Smooth muscle cell (in vitro differentiated cells): ENCODE measurements at regions not wholly inside any gene's neighbourhood (a gene's known extent, or its start where the extent isn't known, plus 50 kb on each side); places are given as distances from the start of the nearest gene placed in this dataset.
A peak's percentile ranks its signal among the peaks of the same experiment; 100 is the strongest.

ENCODE experiments used
- DNase-seq: peaks from one replicate; lab custom pipeline; 2025; ENCODE audit not compliant: unreplicated experiment; lab: John Stamatoyannopoulos, UW
- H2AFZ ChIP-seq: fragments of 200-600 bp; sonication (generic); 2 replicates; pipeline ENCODE4 v1.6.0; 2016; ENCODE audit warnings: antibody characterized with exemption, low read depth, mild to moderate bottlenecking
- H3F3A ChIP-seq: fragments of 200-600 bp; sonication (generic); 2 replicates; pipeline ENCODE4 v1.6.0; 2017; ENCODE audit warnings: antibody characterized with exemption, low read depth
- H3K27ac ChIP-seq: fragments of 200-600 bp; sonication (generic); 2 replicates; pipeline ENCODE4 v1.5.1; 2016; ENCODE audit warnings: low read depth, mild to moderate bottlenecking
- H3K27me3 ChIP-seq: fragments of 200-600 bp; sonication (generic); 2 replicates; pipeline ENCODE4 v1.6.1; 2016; ENCODE audit warnings: low read depth, mild to moderate bottlenecking
- H3K36me3 ChIP-seq: fragments of 200-600 bp; sonication (generic); 2 replicates; pipeline ENCODE4 v1.5.1; 2016; ENCODE audit warnings: low read depth
- H3K4me1 ChIP-seq: fragments of 200-600 bp; sonication (generic); 2 replicates; pipeline ENCODE4 v1.5.1; 2016; ENCODE audit warnings: low read depth
- H3K4me2 ChIP-seq: fragments of 200-600 bp; sonication (generic); 2 replicates; pipeline ENCODE4 v1.6.0; 2016; ENCODE audit warnings: mild to moderate bottlenecking
- H3K4me3 ChIP-seq: fragments of 200-600 bp; sonication (generic); 2 replicates; pipeline ENCODE4 v1.5.1; 2016; ENCODE audit warnings: mild to moderate bottlenecking
- H3K79me2 ChIP-seq: fragments of 200-600 bp; sonication (generic); 2 replicates; pipeline ENCODE4 v1.6.0; 2016; ENCODE audit warnings: low read depth, mild to moderate bottlenecking
- H3K9ac ChIP-seq: fragments of 200-600 bp; sonication (generic); 2 replicates; pipeline ENCODE4 v1.6.0; 2016; ENCODE audit warnings: low read depth
- H3K9me3 ChIP-seq: fragments of 200-600 bp; sonication (generic); replicated peaks from 2 replicates; pipeline ENCODE4 v1.5.1; 2016; ENCODE audit warnings: low read depth
- H4K20me1 ChIP-seq: fragments of 200-600 bp; sonication (generic); 2 replicates; pipeline ENCODE4 v1.6.0; 2016; ENCODE audit warnings: low read depth
- CTCF ChIP-seq: fragments of 200-600 bp; sonication (generic); IDR thresholded peaks from 2 replicates; pipeline ENCODE4 v1.5.1; 2017; ENCODE audit warnings: borderline replicate concordance, mild to moderate bottlenecking, antibody characterized with exemption; ENCODE audit not compliant: insufficient read depth, poor library complexity, severe bottlenecking
- WGBS: methylation state at CpG from one replicate; pipeline ENCODE4 v1.1.7; 2016; ENCODE audit warnings: low lambda C conversion rate; 5-methylcytosine and 5-hydroxymethylcytosine counted together

GRCh38 chr3:106261915-106262683 is 393.3 kb upstream of the CBLB start:
- Histone ChIP-seq H3K36me3 (no peaks in the 10 kb centered on the region), H3K27me3 (no peaks in the 10 kb centered on the region), H4K20me1 (no peaks in the 10 kb centered on the region), H3K9me3 (no peaks in the 10 kb centered on the region), H3K79me2 (no peaks in the 10 kb centered on the region), H3K4me2 (peak overlapping the region; percentile 14), H3F3A (peaks cover 3% of the 10 kb centered on the region), H3K4me1 (no peaks in the 10 kb centered on the region), H3K9ac (no peak overlapping the region), H3K27ac (no peak overlapping the region), H3K4me3 (no peak overlapping the region), H2AFZ (no peak overlapping the region)
- WGBS: 6% methylated on average over 2 of the region's 2 CpGs
- DNase-seq: no peak
- TF ChIP-seq CTCF: no peak

GRCh38 chr3:106263011-106263410 is 394.2 kb upstream of the CBLB start:
- no peaks in the 10 kb centered on the region for H3K9me3 ChIP-seq
- no peak overlapping the region for H3K27ac ChIP-seq
- no peaks in the 10 kb centered on the region for H3K36me3 ChIP-seq
- whole genome bisulfite sequencing: 79% methylated on average over 5 of the region's 5 CpGs
- no peaks in the 10 kb centered on the region for H4K20me1 ChIP-seq
- no peak for TF ChIP-seq CTCF
- H3K4me1 ChIP-seq: no peaks in the 10 kb centered on the region
- no peak overlapping the region for H3K9ac ChIP-seq
- H3K4me2 ChIP-seq: peak overlapping the region; percentile 14
- H3F3A ChIP-seq: peaks cover 3% of the 10 kb centered on the region
- no peak for DNase-seq
- H3K4me3 ChIP-seq: no peak overlapping the region
- H3K27me3 ChIP-seq: no peaks in the 10 kb centered on the region
- H2AFZ ChIP-seq: no peak overlapping the region
- H3K79me2 ChIP-seq: no peaks in the 10 kb centered on the region

GRCh38 chr3:106263546-106263945 is 394.7 kb upstream of the CBLB start:
- Histone ChIP-seq H4K20me1 (no peaks in the 10 kb centered on the region), H3K9ac (no peak overlapping the region), H3K4me2 (no peak overlapping the region), H3F3A (peaks cover 3% of the 10 kb centered on the region), H3K27ac (no peak overlapping the region), H3K36me3 (no peaks in the 10 kb centered on the region), H3K4me1 (no peaks in the 10 kb centered on the region), H3K27me3 (no peaks in the 10 kb centered on the region), H3K4me3 (no peak overlapping the region), H3K79me2 (no peaks in the 10 kb centered on the region), H3K9me3 (no peaks in the 10 kb centered on the region), H2AFZ (no peak overlapping the region)
- TF ChIP-seq CTCF: no peak
- no peak for DNase-seq

GRCh38 chr3:106265704-106266103 is 396.9 kb upstream of the CBLB start:
- H3K4me3 ChIP-seq: no peak overlapping the region
- no peaks in the 10 kb centered on the region for H3K36me3 ChIP-seq
- H3K4me1 ChIP-seq: no peaks in the 10 kb centered on the region
- 45% methylated on average over 3 of the region's 3 CpGs for WGBS
- no peaks in the 10 kb centered on the region for H3K9me3 ChIP-seq
- DNase-seq: no peak
- no peak overlapping the region for H3K9ac ChIP-seq
- no peak for TF ChIP-seq CTCF
- H3K79me2 ChIP-seq: no peaks in the 10 kb centered on the region
- no peak overlapping the region for H3K4me2 ChIP-seq
- no peaks in the 10 kb centered on the region for H3K27me3 ChIP-seq
- no peak overlapping the region for H3K27ac ChIP-seq
- H3F3A ChIP-seq: peaks cover 3% of the 10 kb centered on the region
- no peaks in the 10 kb centered on the region for H4K20me1 ChIP-seq
- H2AFZ ChIP-seq: no peak overlapping the region
